SU-DHL-6 (cell line): ENCODE measurements at regions not wholly inside any gene's neighbourhood (a gene's known extent, or its start where the extent isn't known, plus 50 kb on each side); places are given as distances from the start of the nearest gene placed in this dataset.

Source experiments
- H2AFZ ChIP-seq: fragments of 200-600 bp; sonication (generic); 2 replicates; pipeline ENCODE4 v1.6.1; 2014; ENCODE audit warnings: low read depth, mild to moderate bottlenecking, moderate library complexity, mixed read lengths, antibody characterized with exemption, low read length; ENCODE audit not compliant: severe bottlenecking
- H3F3A ChIP-seq: fragments of 200-600 bp; shearing (Covaris generic); 2 replicates; pipeline ENCODE4 v1.6.0; 2016; ENCODE audit warnings: antibody characterized with exemption, mild to moderate bottlenecking; ENCODE audit not compliant: insufficient read depth
- H3K27ac ChIP-seq: fragments of 200-600 bp; sonication (generic); 2 replicates; pipeline ENCODE4 v1.5.1; 2016; ENCODE audit warnings: low read depth, mild to moderate bottlenecking, low read length, moderate library complexity, mixed read lengths
- H3K27me3 ChIP-seq: fragments of 200-600 bp; sonication (generic), shearing (Covaris generic); 2 replicates; pipeline ENCODE4 v1.6.0; 2014; ENCODE audit warnings: mild to moderate bottlenecking, low read length
- H3K36me3 ChIP-seq: fragments of 200-600 bp; sonication (generic); 2 replicates; pipeline ENCODE4 v1.6.1; 2014; ENCODE audit warnings: mild to moderate bottlenecking, low read length, mixed read lengths
- H3K4me2 ChIP-seq: fragments of 300-600, 200-600 bp; shearing (Covaris generic), sonication (generic); 2 replicates; pipeline ENCODE4 v1.6.0; 2014; ENCODE audit warnings: low read length, low read depth, mild to moderate bottlenecking; ENCODE audit not compliant: poor library complexity, severe bottlenecking
- H3K4me3 ChIP-seq: fragments of 200-600 bp; sonication (generic); 2 replicates; pipeline ENCODE4 v1.5.1; 2014; ENCODE audit warnings: antibody characterized with exemption, low read length, mild to moderate bottlenecking, mixed read lengths; ENCODE audit not compliant: insufficient read depth, poor library complexity, severe bottlenecking
- H3K79me2 ChIP-seq: fragments of 200-600 bp; sonication (generic); 2 replicates; pipeline ENCODE4 v1.6.1; 2014; ENCODE audit warnings: mild to moderate bottlenecking, low read length, moderate library complexity; ENCODE audit not compliant: insufficient read depth
- H3K9ac ChIP-seq: fragments of 200-600 bp; sonication (generic); 2 replicates; pipeline ENCODE4 v1.7.0; 2014; ENCODE audit warnings: mild to moderate bottlenecking, low read length
- H3K9me2 ChIP-seq: fragments of 200-600 bp; sonication (generic); replicated peaks from 2 replicates; pipeline ENCODE4 v1.6.1; 2014; ENCODE audit warnings: low read length; ENCODE audit not compliant: insufficient read depth
- H3K9me3 ChIP-seq: fragments of 200-600 bp; sonication (generic); 2 replicates; pipeline ENCODE4 v1.6.1; 2014; ENCODE audit warnings: low read length, mixed read lengths; ENCODE audit not compliant: insufficient read depth
- H4K20me1 ChIP-seq: fragments of 200-600 bp; sonication (generic); 2 replicates; pipeline ENCODE4 v1.6.1; 2014; ENCODE audit warnings: low read depth, mild to moderate bottlenecking, antibody characterized with exemption, low read length, moderate library complexity, mixed read lengths
- CTCF ChIP-seq: fragments of 200-600 bp; sonication (generic); IDR thresholded peaks from one replicate; pipeline ENCODE4 v1.5.1; 2017; ENCODE audit warnings: antibody characterized with exemption, mild to moderate bottlenecking, low read length, moderate library complexity; ENCODE audit not compliant: insufficient read depth, poor library complexity, severe bottlenecking
- EZH2phosphoT487 ChIP-seq: fragments of 200-600 bp; sonication (generic), shearing (Covaris generic); conservative IDR thresholded peaks from 2 replicates; pipeline ENCODE4 v1.6.1; 2018; ENCODE audit warnings: mild to moderate bottlenecking, antibody characterized with exemption, low read length, moderate library complexity, mixed read lengths

GRCh38 chr16:79475841-79476240 lies 124.7 kb downstream of the MAF start:
- no peak for TF ChIP-seq CTCF
- TF ChIP-seq EZH2phosphoT487: no peak
- no peaks in the 10 kb centered on the region for H3K9me3 ChIP-seq
- H3K36me3 ChIP-seq: no peaks in the 10 kb centered on the region
- no peak overlapping the region for H3K9ac ChIP-seq
- no peaks in the 10 kb centered on the region for H3K9me2 ChIP-seq
- H3K4me2 ChIP-seq: no peak overlapping the region
- no peaks in the 10 kb centered on the region for H3K27me3 ChIP-seq
- H3K27ac ChIP-seq: no peak overlapping the region
- H3F3A ChIP-seq: no peaks in the 10 kb centered on the region
- no peaks in the 10 kb centered on the region for H4K20me1 ChIP-seq
- H3K4me3 ChIP-seq: no peak overlapping the region
- no peaks in the 10 kb centered on the region for H3K79me2 ChIP-seq
- H2AFZ ChIP-seq: no peak overlapping the region

GRCh38 chr16:79473456-79473855 lies 127.1 kb downstream of the MAF start:
- Histone ChIP-seq H3K4me3 (no peak overlapping the region), H3K4me2 (no peak overlapping the region), H3K36me3 (no peaks in the 10 kb centered on the region)

GRCh38 chr16:79472426-79472825 lies 128.1 kb downstream of the MAF start:
- H3K4me3 ChIP-seq: no peak overlapping the region
- no peaks in the 10 kb centered on the region for H3F3A ChIP-seq
- H3K36me3 ChIP-seq: no peaks in the 10 kb centered on the region
- H4K20me1 ChIP-seq: no peaks in the 10 kb centered on the region
- no peaks in the 10 kb centered on the region for H3K79me2 ChIP-seq
- TF ChIP-seq CTCF: no peak
- no peak for TF ChIP-seq EZH2phosphoT487
- no peaks in the 10 kb centered on the region for H3K9me2 ChIP-seq
- no peaks in the 10 kb centered on the region for H3K9me3 ChIP-seq
- no peak overlapping the region for H3K9ac ChIP-seq
- H3K4me2 ChIP-seq: no peak overlapping the region
- H3K27ac ChIP-seq: no peak overlapping the region
- H2AFZ ChIP-seq: no peak overlapping the region
- no peaks in the 10 kb centered on the region for H3K27me3 ChIP-seq

More at GRCh38 chr16:79473456-79473855, 127.1 kb downstream of the MAF start:
- H4K20me1 ChIP-seq: no peaks in the 10 kb centered on the region
- no peak overlapping the region for H3K9ac ChIP-seq
- no peaks in the 10 kb centered on the region for H3K9me3 ChIP-seq
- no peak overlapping the region for H2AFZ ChIP-seq
- H3K27ac ChIP-seq: no peak overlapping the region
- H3K79me2 ChIP-seq: no peaks in the 10 kb centered on the region
- H3F3A ChIP-seq: no peaks in the 10 kb centered on the region
- no peaks in the 10 kb centered on the region for H3K9me2 ChIP-seq
- no peaks in the 10 kb centered on the region for H3K27me3 ChIP-seq
- TF ChIP-seq CTCF (no peak), EZH2phosphoT487 (no peak)
